SH-SY5Y (cell line): ENCODE measurements at regions not wholly inside any gene's neighbourhood (a gene's known extent, or its start where the extent isn't known, plus 50 kb on each side); places are given as distances from the start of the nearest gene placed in this dataset.

Experiments
- GATA2 ChIP-seq: IDR thresholded peaks from 2 replicates; pipeline ENCODE4 v1.6.1; 2011; ENCODE audit warnings: mild to moderate bottlenecking, low read depth, low read length
- GATA3 ChIP-seq: IDR thresholded peaks from 2 replicates; pipeline ENCODE4 v1.6.1; 2011; ENCODE audit warnings: low read depth, mild to moderate bottlenecking, low read length, moderate library complexity

GRCh38 chr4:135371137-135371536 is 1169.5 kb upstream of the PABPC4L start:
- TF ChIP-seq GATA3 (no peak), GATA2 (no peak)
